Jurkat, Clone E6-1 (cell line): ENCODE measurements at regions not wholly inside any gene's neighbourhood (a gene's known extent, or its start where the extent isn't known, plus 50 kb on each side); places are given as distances from the start of the nearest gene placed in this dataset.
"Not testable (repeated sequence)": the region's sequence is repeated elsewhere in the genome, so short reads cannot be mapped to it uniquely, and the experiment has no call there.

Source experiments
- DNase-seq: peaks from one replicate; pipeline ENCODE4 v3.0.0-alpha.2; 2011; ENCODE audit warnings: low read depth, low spot score
- H3K4me3 ChIP-seq: 2 replicates; pipeline ENCODE4 v1.5.1; 2011; ENCODE audit warnings: mild to moderate bottlenecking, low read length, control low read depth, moderate library complexity

DNA sequence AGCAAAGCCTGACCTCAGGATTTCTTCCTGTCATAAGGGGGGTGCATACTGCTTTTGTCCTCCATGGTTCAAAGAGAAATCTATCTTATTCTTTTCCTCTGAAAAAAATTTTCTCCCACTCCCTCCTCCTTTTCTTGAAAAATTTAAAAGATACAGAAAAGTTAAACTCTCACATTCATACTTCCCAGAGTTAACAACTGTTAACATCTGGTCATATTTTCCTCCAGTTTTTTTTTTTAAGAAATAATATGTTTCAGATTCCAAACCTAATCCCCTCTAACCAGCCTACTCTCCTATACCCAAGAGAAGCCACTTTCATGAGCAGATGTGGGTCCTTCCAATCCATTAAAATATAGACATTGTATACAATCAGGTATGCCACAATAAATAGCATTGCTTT lies 378.9 kb upstream of the HNRNPA3 start:
- no peak overlapping the region for H3K4me3 ChIP-seq
- no peak for DNase-seq

DNA sequence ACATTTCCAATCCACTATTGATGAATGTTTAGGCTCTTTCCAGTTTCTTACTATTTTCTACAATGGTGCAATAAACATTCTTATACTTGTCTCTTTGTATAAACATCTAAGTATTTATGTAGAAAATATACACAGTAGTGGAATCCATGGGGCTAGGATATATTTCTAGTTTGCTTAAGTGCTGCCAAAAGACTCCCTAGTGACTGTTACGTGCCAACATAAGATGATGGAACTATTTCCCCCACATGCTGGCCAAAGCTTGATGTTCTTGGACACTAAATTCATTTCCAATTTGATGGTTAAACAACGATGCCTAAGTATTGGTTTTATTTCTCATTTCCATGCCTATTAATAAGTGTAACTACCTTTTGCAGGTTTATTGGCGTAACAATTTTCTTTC lies 378.4 kb upstream of the HNRNPA3 start:
- DNase-seq, result no peak
- no peak overlapping the region for H3K4me3 ChIP-seq

DNA sequence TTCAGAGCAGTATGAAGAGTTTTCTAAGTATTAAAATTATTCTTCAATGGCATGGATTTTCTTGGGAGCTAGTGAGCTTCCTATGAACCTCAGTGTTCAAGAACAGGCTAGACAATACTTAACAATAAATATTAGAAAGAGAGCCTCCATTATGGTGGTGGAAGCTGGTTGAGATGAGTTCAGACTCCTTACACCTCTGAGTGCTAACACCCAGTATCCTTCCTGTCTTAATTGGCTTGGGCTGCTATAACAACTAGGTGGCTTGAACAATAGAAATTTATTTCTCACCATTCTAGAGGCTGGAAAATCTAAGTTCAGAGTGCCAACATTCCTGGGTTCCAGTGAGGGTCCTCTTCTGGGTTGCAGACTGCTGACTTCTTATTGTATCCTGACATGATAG lies 369.4 kb upstream of the HNRNPA3 start:
- H3K4me3 ChIP-seq, result no peak overlapping the region
- DNase-seq, result no peak

DNA sequence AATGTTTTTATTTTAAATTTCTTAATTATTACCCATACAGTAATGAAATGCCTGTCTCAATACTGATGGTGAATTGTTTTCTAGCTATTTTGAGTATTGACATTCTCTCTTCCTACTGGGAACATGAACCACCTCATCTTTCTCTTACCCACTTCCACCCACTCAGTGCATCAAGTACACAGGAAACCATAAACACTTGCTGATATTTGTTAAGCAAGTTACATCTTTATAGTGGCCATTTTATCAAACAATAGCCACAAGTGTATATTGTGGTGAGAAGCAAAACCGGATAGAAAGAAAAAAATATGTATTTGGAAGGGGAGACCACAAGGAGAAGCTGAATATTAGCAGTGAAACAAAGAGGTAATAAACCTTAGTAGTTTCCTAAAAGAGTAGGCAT lies 368.1 kb upstream of the HNRNPA3 start:
- H3K4me3 ChIP-seq, result no peak overlapping the region
- DNase-seq, result no peak

DNA sequence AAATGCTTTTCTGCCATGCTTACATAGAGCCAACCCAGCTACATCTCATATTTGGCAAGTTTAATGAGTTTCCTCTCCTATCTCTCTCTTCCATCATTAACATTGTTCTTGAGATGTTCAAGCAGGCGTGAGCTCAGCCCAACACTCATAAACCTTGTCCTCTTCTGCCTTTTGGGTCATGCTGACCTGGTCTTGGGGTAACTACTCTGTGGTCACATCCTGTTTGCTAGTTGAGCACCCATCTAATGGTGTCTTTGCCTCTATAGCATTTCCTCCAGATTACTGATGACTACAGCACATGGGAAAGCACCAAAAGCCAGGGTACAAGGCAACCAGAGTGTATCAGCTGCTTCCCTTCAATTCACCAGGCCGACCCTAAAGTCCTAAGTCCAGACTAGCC lies 366.9 kb upstream of the HNRNPA3 start:
- no peak for DNase-seq
- H3K4me3 ChIP-seq, result no peak overlapping the region

DNA sequence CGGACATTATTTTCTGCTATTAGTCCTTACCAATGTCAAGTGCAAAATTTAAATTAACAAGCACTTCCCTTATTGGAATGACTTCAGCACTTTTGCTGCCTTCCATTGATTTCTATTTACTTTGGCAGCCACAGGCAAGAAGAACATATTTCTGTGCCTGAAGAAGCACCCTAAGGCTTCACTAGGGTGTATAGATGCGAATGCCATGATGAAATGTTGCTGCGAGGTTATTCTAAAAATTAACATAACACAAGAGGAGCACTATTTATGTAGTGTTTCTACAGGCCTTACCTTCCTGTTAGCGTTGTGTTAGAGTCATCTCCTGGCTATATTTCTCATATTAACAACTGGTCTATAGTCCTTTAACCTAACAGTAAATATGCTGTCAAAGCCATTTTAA lies 365.0 kb upstream of the HNRNPA3 start:
- no peak for DNase-seq

DNA sequence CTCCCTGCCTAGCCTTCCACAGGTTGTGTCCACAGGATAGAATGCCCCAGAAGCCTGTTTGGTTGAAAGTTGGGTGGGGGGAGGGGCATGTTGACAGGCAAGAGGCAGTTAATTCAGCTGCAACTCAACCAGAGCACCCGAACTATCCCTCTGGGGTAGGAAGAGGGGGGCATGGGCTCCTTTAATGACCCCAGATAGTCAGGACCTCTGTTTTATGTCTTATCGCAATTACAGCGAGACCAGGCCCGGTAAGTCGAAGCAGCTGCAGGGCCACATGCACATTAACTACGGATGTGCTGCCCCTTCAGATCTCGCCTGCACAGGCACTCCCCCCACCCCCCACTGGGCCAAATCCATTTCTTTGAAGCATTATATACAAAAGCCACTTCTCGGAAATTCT lies 363.8 kb upstream of the HNRNPA3 start:
- DNase-seq, result no peak
- H3K4me3 ChIP-seq, result no peak overlapping the region

More for the DNA sequence above, 365.0 kb upstream of the HNRNPA3 start:
- no peak overlapping the region for H3K4me3 ChIP-seq

DNA sequence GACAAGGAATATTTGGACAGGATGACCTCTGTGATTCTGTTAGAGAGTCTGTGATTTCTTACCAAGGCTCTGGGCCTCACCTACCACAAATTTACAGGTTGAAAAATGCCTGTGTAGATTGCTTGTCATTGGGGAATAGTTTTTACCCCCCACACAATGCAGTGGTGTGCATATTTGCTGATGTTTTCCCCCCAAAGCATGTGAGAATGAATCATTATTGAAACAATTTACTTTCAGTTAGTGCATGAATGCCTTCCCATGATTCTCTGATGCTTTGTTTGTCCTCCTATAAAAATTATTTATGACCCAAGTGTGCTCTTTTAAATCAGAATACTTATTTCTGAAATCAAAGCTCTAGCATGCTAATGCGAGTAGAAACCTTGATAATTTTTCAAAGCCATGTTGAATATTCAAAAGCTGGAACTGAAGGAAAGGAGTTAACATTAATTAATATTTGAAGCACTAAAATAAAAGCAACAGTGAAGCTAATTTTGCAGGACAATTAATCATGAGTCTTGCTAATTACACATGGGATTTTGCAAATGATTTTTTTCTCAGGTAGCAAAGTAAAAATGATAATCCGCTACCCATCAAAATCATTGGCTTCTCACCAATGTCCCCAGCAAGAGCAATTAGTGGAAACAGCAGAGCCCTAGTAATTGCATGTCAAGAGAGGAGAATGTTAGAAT lies 361.2 kb upstream of the HNRNPA3 start:
- no peak for DNase-seq
- no peak overlapping the region for H3K4me3 ChIP-seq

DNA sequence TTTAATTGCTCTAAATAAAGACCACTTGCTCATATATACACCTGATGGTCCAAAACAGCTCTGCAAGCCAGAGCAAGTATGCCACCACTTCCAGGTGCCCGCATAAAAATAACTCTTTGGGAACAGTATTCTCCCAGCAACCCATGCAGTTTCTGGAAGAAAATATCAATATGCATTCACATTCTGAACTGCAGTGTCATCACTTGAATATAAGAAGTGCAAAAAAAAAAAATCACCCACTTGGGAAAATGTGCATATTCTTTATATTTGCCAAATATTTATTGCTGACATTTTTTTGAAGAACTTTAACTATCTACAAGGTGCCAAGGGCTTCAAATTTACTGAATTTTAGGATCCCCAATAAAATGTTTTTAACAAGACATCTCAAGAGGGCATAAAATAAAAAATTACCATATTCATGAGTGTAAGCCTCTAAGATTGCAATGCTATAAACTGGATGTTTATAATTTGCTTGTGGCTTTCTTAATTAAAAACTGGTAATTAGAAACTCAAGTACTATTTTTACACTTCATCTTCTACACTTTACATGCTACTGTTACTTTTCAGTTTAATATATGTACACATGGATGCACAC lies 360.6 kb upstream of the HNRNPA3 start:
- no peak overlapping the region for H3K4me3 ChIP-seq
- DNase-seq, result no peak

DNA sequence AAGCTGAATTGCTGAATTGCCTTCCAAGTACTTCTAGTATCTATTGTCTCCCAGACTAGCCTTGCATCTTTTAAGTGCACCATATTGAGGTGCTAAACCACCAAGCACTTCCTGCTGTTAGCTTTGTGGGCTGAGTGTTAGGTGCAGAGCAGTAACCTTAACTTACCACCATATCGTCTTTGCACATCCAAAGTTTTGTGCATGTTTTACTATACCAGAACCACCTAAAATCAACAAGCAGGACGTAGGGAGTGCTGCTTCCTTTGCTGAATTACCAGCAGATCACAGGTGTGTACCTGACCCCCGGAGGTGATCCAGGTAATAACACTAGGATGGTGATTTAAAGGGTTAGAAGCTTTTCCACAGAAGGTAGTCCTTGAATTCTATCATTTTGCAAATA lies 359.9 kb upstream of the HNRNPA3 start:
- H3K4me3 ChIP-seq, result peak overlapping the region; percentile 30
- DNase-seq, result peak; percentile 95

DNA sequence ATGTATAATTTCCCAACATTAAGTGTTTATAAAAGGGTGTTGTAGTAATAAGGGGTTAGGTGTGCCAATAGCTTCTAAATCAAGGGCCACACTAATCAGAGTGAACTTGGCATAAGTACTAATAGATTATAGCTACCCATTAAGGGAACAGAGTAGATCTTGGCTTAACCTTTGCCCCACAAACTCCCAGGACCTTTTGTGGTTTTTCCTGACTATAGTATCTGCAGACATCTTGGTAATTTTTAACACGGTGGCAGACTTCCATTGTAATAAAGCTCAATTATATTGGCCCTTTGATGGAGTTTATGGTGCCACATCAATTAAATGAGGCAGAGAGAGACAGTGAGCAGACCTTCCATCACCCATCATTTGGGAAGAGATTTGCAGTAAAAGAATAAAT lies 358.5 kb upstream of the HNRNPA3 start:
- DNase-seq, result no peak
- H3K4me3 ChIP-seq, result no peak overlapping the region

DNA sequence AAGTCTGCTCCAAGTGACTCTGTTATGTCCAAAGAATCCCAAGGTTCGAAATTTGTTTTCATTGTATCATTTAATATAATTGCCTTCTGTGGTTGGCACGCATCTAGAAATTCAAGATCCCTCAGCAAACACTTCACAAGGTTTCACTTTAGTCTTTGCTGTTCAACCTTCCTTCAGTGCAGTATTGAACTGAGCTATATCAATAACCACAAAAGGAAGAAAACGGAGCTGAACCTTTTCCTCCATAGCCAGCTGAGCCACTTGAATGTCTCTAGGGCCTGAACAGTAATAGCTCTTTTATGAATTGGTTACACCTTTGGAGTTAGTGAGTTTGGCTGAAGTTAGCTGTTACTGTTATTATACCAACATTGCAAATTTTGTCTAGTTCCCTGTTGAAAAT lies 357.7 kb upstream of the HNRNPA3 start:
- DNase-seq, result no peak
- H3K4me3 ChIP-seq, result no peak overlapping the region

DNA sequence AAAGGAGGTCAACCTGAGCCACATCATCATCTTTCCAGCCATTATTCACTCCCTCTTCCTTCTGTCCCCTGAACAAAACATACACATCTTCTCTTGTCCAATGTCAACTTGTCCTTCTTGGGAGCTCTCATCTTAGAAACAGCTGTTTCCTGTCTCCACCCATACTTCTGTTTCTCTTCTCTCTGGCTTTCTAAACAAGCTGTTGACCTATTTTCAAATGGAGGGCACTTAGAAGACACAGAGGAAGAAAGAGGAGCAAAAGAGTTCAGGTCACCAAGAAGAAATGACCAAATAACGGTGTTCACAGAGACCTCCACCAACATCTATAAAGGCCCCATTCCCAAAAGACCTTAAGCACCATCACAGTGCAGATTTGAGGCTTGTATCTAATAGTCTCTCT lies 355.9 kb upstream of the HNRNPA3 start:
- no peak overlapping the region for H3K4me3 ChIP-seq
- DNase-seq, result peak; percentile 38

DNA sequence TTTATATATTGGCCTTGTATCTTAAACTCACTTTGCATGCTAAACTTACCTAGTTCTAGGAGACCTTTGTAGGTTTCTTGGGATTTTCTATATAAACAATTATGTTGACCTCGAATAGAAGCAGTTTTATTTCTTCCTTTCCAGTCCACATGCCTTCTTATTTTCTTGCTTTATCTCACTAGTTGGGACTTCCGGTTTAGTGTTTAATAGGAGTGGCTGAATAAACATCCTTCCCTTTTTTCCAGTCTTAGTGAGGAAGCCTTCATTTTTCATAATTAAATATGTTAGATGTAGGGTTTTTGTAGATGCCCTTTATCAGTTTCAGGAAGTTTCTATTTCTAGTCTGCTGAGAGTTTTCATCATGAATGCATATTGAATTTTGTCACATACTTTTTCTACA lies 347.3 kb upstream of the HNRNPA3 start:
- DNase-seq, result no peak
- H3K4me3 ChIP-seq, result no peak overlapping the region

DNA sequence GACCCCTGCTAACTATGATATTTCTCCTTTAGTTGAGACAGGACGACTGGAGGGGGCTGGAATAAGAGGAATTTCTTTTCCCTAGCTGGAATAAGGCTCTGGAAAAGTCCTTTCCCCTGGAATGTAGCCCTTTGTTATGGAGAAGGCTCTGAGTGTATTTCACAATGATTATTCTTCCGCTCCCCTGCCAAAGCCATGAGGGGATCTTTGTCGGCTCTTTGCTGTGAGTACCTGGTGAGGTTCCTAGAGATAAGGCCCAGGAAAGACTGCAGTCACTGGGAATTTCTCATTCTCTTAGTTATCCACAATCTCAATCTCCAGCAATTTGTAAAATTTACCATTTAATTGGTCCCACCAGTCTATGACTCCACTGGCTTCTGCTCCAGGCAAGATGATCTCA lies 340.2 kb upstream of the HNRNPA3 start:
- H3K4me3 ChIP-seq, result no peak overlapping the region
- no peak for DNase-seq

DNA sequence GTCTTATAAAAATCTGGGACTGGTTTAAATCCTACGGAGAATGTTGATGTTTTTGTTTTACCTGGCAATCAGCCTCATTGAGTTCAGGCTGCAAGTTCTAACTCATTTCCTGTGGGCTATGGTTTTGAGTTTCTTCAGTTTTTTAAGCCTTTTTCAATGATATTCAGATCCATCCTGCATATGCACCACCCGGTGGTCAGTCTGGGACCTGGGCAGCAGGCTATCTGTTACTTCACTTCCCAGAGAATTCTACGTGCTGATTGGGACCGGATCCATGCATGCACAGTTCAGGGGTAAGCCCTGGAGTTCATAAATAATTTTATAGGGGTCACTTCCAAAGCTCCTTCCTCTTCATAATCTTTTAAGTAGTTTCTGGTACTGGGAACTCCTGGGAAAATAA lies 339.2 kb upstream of the HNRNPA3 start:
- H3K4me3 ChIP-seq, result no peak overlapping the region
- DNase-seq, result no peak

DNA sequence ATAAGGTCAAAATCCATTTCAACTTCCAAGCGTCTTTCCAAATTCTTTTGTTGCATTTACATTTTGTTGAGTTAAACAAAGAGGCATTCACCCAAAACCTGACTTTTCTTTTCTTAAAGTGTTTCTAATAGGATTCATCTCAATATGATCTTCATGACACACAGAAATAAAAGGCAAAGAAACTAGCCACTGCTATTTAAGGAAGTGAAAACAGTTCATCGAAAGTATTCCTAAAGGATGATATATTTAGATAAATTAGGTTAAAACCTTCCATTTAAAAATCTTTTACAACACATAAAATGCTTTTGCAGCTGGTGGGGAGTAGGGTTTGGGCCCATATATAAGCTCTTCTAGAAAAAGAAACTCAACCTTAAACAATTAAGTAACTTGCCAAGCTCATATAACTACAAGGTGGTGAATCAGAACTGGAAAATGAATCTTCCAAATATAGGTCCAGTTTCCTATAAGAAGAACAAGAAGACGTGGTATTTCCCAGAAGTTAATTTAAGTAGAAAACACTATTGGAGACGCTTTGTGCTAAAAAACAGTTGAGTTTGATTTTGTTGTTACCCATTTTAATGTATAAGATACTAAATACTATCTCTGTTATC lies 336.0 kb upstream of the HNRNPA3 start:
- H3K4me3 ChIP-seq, result no peak overlapping the region
- no peak for DNase-seq

DNA sequence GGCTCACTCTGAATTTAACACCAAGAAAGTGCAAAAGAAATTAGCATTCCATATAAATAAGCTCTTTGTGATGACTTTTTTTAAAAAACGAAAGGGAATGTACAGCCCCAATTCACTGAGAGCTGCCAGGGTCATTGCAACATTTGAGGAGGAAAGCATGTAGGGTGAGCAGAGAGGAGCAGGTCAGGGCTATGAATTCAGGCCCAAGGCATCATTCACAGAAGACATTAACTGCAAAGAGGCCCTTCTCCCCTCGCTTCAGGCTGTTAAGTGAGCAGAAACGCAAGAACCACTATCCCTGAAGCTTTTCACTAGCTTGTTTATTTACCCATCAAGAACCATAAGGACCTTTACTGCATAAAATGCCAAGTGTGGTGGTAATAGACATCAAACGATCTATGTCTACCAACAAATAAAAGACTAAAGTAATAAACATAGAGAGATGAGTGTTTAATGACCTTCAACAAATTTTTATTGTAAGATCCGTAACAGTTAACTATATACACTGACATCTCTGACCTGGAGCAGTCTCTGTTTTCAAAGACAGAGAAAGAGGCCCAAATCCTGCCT lies 333.1 kb upstream of the HNRNPA3 start:
- DNase-seq, result no peak
- H3K4me3 ChIP-seq, result no peak overlapping the region

DNA sequence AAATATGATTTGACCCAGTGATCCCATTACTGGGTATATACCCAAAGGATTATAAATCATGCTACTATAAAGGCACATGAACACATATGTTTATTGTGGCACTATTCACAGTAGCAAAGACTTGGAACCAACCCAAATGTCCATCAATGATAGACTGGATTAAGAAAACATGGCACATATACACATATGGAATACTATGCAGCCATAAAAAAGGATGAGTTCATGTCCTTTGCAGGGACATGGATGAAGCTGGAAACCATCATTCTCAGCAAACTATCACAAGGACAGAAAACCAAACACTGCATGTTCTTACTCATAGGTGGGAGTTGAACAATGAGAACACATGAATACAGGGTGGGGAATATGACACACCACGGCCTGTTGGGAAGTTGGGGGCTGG lies 330.5 kb upstream of the HNRNPA3 start:
- not testable (repeated sequence) for DNase-seq, H3K4me3 ChIP-seq

DNA sequence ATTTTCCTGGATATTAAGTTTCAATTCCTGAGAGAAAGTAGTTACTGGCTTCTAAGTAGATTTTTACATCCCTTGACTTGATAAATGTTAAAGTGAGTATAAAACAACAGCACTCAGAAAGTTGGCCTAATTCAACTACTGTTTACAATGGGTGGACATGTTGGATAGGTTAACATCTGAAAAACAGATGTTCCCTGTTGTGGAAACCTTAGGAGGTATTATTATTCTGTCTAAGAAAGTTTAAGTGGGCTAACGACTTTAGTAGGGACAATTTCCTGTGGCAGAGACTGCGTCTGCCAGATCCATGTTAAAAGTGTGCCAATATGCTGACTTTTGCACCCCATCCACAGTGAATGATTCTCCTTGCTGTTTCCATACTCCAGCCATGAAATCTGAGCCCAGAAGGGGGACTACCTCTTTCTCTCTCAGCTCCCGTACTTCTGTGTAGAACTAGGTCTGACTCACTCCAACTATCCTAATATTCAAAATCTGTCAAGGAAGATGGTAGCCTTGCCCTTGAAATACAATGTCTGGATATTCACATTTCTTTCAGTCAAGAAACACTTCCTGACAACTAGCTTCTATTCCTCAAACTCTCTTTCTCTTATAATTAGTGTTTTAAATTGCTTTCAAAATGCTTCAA lies 327.5 kb upstream of the HNRNPA3 start:
- DNase-seq, result no peak
- no peak overlapping the region for H3K4me3 ChIP-seq
